DMS 273 treated with DMSO at 0.1 percent for 48 hours (cell line): ENCODE measurements at regions not wholly inside any gene's neighbourhood (a gene's known extent, or its start where the extent isn't known, plus 50 kb on each side); places are given as distances from the start of the nearest gene placed in this dataset.
"Not testable (repeated sequence)": the region's sequence is repeated elsewhere in the genome, so short reads cannot be mapped to it uniquely, and the experiment has no call there.

Source experiments
- DNase-seq: peaks from one replicate; lab custom pipeline; 2025; lab: John Stamatoyannopoulos, UW

- DNase-seq: no peak
Measured at GRCh38 chr6:170044836-170045562, 245.9 kb downstream of the DLL1 start.

- DNase-seq: no peak
Measured at GRCh38 chr6:170043881-170044790, 246.7 kb downstream of the DLL1 start.

- DNase-seq: no peak
Measured at GRCh38 chr6:170043150-170043819, 247.6 kb downstream of the DLL1 start.

GRCh38 chr6:170042596-170043118 is 248.2 kb downstream of the DLL1 start:
- DNase-seq: no peak

- no peak for DNase-seq
Measured at GRCh38 chr6:170042123-170042522, 248.8 kb downstream of the DLL1 start.

- no peak for DNase-seq
Measured at GRCh38 chr6:170041526-170041925, 249.4 kb downstream of the DLL1 start.

GRCh38 chr6:170040906-170041305 is 250.0 kb downstream of the DLL1 start:
- DNase-seq: no peak

GRCh38 chr6:170040115-170040500 is 250.8 kb downstream of the DLL1 start:
- no peak for DNase-seq

GRCh38 chr6:170039156-170040114 is 251.4 kb downstream of the DLL1 start:
- DNase-seq: no peak

GRCh38 chr6:170038708-170039107 is 252.2 kb downstream of the DLL1 start:
- DNase-seq: no peak

GRCh38 chr6:170038251-170038650 is 252.6 kb downstream of the DLL1 start:
- no peak for DNase-seq

GRCh38 chr6:170037541-170038250 is 253.2 kb downstream of the DLL1 start:
- no peak for DNase-seq

- no peak for DNase-seq
Measured at GRCh38 chr6:170036916-170037315, 254.0 kb downstream of the DLL1 start.

- not testable (repeated sequence) for DNase-seq
Measured at GRCh38 chr6:170036367-170036766, 254.5 kb downstream of the DLL1 start.

GRCh38 chr6:170035901-170036304 is 255.0 kb downstream of the DLL1 start:
- DNase-seq: no peak

GRCh38 chr6:170035044-170035443 is 255.8 kb downstream of the DLL1 start:
- DNase-seq: no peak

- DNase-seq: no peak
Measured at GRCh38 chr6:170034294-170034693, 256.6 kb downstream of the DLL1 start.

GRCh38 chr6:170033666-170034065 is 257.2 kb downstream of the DLL1 start:
- no peak for DNase-seq

GRCh38 chr6:170032706-170033309 is 258.1 kb downstream of the DLL1 start:
- DNase-seq: no peak

- DNase-seq: no peak
Measured at GRCh38 chr6:170032197-170032596, 258.7 kb downstream of the DLL1 start.
